Heart left ventricle (tissue), 13 donors: ENCODE measurements at regions not wholly inside any gene's neighbourhood (a gene's known extent, or its start where the extent isn't known, plus 50 kb on each side); places are given as distances from the start of the nearest gene placed in this dataset.

Experiments used
- POLR2A ChIP-seq, 2 donors: fragments of 450-650 bp; IDR thresholded peaks; one replicate each; pipeline ENCODE4 v1.6.1; 2017; ENCODE audit warnings: antibody characterized with exemption in 2 of 2, mild to moderate bottlenecking in 2 of 2, moderate library complexity in 2 of 2
- TF ChIP-seq, protein P1 (sequence below), 12 donors: fragments of 200-600 bp; sonication (generic) in 4 of 12; IDR thresholded peaks; one replicate each; pipeline versions ENCODE4 v1.5.0 to v1.8.0; 2018 to 2022; ENCODE audit warnings: antibody characterized with exemption in 12 of 12, mild to moderate bottlenecking in 5 of 12
- donor health status: ischemic (EF 13 %, LVEDD 7.1; RV severe dilation, severe dysfunction).
- donor health status: DM: no; HTN: yes; CAD: no.
- donor health status: DM: no; HTN: no; CAD: no.
- donor health status: ischemic (EF 25% LVEDD 6.9; RV normal size, moderate dysfunction).
- donor health status: ischemic (EF 25% LVEDD 5.7; RV mildly dilated, moderate dysfunction).
- donor health status: ischemic (EF 35%, LVEDD 5.7; RV mildly dilated, moderate dysfunction).
- donor health status: nonischemic (EF 11% LVEDD 7.7; RV severe dilation, severe dysfunction).
- donor health status: DM: yes; HTN: yes; CAD: no.
- donor health status: PGD.
- donor health status: ischemic (EF 29% LVEDD 5.4; RV normal size, mild dysfunction).
- donor health status: nonischemic (EF 23%, LVEDD 6.1; RV moderate dilation, normal function).

DNA sequence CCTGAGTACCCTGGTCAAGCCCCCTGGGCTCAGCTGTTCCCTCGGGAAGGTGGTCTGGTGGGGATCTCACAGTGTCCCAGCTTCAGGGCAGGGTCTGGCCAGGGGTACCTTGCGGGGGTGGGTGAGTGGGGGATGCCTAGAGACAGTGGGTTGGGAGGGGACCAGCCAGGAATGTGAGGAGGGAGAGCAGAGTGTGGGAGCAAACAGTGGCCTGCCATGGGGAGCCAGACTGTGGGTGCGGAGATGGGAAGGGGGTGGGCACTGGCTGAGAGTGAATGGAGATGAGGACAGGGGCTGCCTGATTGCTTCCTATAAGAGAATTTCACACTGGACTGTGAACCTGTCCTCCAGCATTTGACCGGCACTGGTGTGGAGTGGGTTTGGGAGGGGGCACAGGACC is 95.1 kb downstream of the VEGFA start:
- TF ChIP-seq, protein P1, sequence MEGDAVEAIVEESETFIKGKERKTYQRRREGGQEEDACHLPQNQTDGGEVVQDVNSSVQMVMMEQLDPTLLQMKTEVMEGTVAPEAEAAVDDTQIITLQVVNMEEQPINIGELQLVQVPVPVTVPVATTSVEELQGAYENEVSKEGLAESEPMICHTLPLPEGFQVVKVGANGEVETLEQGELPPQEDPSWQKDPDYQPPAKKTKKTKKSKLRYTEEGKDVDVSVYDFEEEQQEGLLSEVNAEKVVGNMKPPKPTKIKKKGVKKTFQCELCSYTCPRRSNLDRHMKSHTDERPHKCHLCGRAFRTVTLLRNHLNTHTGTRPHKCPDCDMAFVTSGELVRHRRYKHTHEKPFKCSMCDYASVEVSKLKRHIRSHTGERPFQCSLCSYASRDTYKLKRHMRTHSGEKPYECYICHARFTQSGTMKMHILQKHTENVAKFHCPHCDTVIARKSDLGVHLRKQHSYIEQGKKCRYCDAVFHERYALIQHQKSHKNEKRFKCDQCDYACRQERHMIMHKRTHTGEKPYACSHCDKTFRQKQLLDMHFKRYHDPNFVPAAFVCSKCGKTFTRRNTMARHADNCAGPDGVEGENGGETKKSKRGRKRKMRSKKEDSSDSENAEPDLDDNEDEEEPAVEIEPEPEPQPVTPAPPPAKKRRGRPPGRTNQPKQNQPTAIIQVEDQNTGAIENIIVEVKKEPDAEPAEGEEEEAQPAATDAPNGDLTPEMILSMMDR (IDR thresholded peaks at IDR 0.05): no peak
- TF ChIP-seq POLR2A (IDR thresholded peaks at IDR 0.05): no peak
